Left lung (tissue), 4 donors: ENCODE measurements at regions not wholly inside any gene's neighbourhood (a gene's known extent, or its start where the extent isn't known, plus 50 kb on each side); places are given as distances from the start of the nearest gene placed in this dataset.

Source experiments
- ATAC-seq: fragments of 200-7000 bp; cut with Tn5 transposase; one replicate; pipeline ENCODE4 v1.9.1; 2020; ENCODE audit warnings: moderate library complexity
- DNase-seq, 4 donors: peaks; one replicate each; pipeline ENCODE4 v3.0.0-alpha.2; 2013 to 2020
- H3K27ac ChIP-seq, 2 donors: fragments of 200-600 bp; sonication (generic) in 1 of 2; one replicate each; pipeline versions ENCODE4 v1.5.0 to v1.8.0; 2020 to 2021
- H3K27me3 ChIP-seq, 2 donors: fragments of 200-600 bp; sonication (generic) in 1 of 2; one replicate each; pipeline versions ENCODE4 v1.5.0 to v1.8.0; 2020 to 2021
- H3K36me3 ChIP-seq, 2 donors: fragments of 200-600 bp; sonication (generic) in 1 of 2; one replicate each; pipeline versions ENCODE4 v1.5.0 to v1.8.0; 2020 to 2021
- H3K4me1 ChIP-seq, 2 donors: fragments of 200-600 bp; one replicate each; pipeline ENCODE4 v1.8.0; 2021
- H3K4me3 ChIP-seq, 2 donors: fragments of 200-600 bp; sonication (generic) in 1 of 2; one replicate each; pipeline versions ENCODE4 v1.5.0 to v1.8.0; 2020 to 2021; ENCODE audit warnings: mild to moderate bottlenecking in 1 of 2
- H3K9me3 ChIP-seq, 2 donors: fragments of 200-600 bp; sonication (generic) in 1 of 2; one replicate each; pipeline versions ENCODE4 v1.5.0 to v1.8.0; 2020 to 2021
- CTCF ChIP-seq, 2 donors: fragments of 200-600 bp; sonication (generic) in 1 of 2; IDR thresholded peaks; one replicate each; pipeline versions ENCODE4 v1.5.0 to v1.8.0; 2021; ENCODE audit warnings: antibody characterized with exemption in 2 of 2
- intact Hi-C, 2 donors: fragments of 100-400 bp; cut with DNase I; formaldehyde crosslinking; loops; one replicate each; pipeline versions ENCODE4 v1.11.2 to v1.14.2; 2022
- donor health status: DM: no; HTN: yes; CAD: no.
- donor health status: DM: no; HTN: no; CAD: no.

DNA sequence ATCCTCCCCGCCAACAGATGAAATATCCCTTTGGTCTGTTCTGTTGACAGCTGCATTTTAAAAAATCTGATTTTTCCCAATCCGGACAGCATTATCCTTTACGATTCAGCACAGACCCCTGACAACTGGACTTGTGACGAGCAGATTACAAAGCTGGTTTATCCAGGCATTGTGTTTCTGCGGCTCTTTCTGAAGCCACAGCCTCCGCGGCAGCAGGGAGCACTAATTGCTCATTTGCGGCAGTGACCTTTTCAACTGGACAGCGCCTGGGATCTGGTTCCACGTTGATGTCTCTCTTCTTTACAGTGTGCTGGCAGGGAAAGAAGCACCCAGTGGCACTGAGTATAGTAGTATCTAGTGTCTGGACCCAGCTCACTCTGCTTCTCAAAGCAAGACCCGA, 351.2 kb downstream of the ZNF608 start:
- TF ChIP-seq CTCF (IDR thresholded peaks at IDR 0.05): no peak
- ATAC-seq (no peak), DNase-seq (peak in 1 of 4 donors; percentile 47)
- Histone ChIP-seq H3K4me3 (no peak overlapping the region), H3K27me3 (no peaks in the 10 kb centered on the region), H3K27ac (no peak overlapping the region), H3K36me3 (no peaks in the 10 kb centered on the region), H3K4me1 (peaks cover 0 to 3% of the 10 kb centered on the region in 2 donors), H3K9me3 (peaks cover 0 to 9% of the 10 kb centered on the region in 2 donors)
- intact Hi-C loops: no loop called here

DNA sequence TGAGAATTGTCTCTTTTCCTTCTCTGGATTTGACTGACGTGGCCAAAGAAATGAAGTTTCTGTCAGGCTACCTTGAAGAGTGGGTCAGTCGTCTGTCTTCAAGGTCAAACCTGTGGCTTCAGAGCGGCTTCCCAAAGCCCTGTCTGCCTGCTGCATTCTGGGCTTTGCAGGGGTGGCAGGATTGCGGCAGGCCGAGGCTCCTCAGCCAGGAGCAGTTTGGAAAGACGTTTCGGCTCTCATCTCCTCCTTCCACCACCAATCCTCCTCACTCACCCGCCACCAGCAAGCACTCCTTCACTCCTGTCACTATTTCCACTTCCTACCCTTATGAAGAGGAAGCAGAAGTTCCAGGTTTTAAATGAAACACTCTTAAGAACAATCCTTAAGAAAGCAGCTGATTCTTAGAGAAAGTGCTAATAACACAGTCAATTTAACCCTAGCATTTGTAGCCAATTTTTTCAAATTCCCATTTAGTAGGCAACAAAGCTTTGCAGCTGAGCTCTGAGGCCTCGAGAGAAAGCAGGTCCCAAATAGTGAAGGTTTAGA, 351.7 kb downstream of the ZNF608 start:
- Histone ChIP-seq H3K4me1 (peaks cover 0 to 3% of the 10 kb centered on the region in 2 donors), H3K36me3 (no peaks in the 10 kb centered on the region), H3K9me3 (peaks cover 0 to 14% of the 10 kb centered on the region in 2 donors), H3K27ac (no peak overlapping the region), H3K27me3 (no peaks in the 10 kb centered on the region), H3K4me3 (no peak overlapping the region)
- intact Hi-C loops: no loop called here
- ATAC-seq (no peak), DNase-seq (no peak)
- no peak for TF ChIP-seq CTCF (IDR thresholded peaks at IDR 0.05)

DNA sequence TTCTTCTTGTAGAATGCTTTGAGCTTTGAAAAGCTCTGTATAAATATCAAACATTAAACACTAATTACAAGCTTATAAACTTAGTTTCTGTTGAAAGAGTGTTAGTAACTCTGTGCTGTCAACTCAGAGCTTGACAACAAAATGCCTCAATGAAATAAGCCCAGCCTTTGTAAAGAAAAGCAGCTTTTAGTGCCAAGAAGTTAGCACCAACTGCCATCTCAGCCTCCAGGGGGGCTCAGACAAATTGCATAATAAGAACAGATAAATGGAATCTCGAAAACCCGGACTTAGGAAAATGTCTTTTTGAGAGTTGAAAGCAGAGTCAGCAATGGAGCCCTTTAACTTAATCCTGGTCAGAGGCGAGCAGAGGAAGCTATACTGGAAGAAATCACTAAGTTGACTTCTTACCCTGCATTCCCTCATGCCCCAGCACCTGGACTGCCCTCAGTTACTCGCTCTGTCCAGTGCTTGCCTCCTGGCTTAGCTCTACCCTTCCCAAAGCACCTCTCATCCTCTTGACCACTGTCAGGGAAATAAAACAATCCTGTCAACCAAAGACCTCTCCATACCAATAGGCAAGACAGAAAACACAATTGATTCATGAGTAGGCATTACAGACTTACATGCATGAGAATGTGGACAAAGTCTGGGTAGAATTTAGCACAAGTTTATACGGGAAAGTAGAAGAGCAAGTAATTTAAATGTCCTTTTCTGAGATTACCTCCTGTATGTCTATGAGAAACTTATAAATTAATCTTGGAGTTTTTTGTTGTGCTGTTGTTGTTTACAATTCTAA, 352.7 kb downstream of the ZNF608 start:
- no peak for ATAC-seq
- H3K9me3 ChIP-seq: peaks cover 0 to 24% of the 10 kb centered on the region in 2 donors
- H3K4me3 ChIP-seq: no peak overlapping the region
- no peak overlapping the region for H3K27ac ChIP-seq
- DNase-seq: no peak
- no peak for TF ChIP-seq CTCF (IDR thresholded peaks at IDR 0.05)
- no peaks in the 10 kb centered on the region for H3K36me3 ChIP-seq
- H3K4me1 ChIP-seq: peaks cover 0 to 3% of the 10 kb centered on the region in 2 donors
- intact Hi-C loops: no loop called here
- H3K27me3 ChIP-seq: no peaks in the 10 kb centered on the region

- DNase-seq (no peak), ATAC-seq (no peak)
- Histone ChIP-seq H3K27ac (no peak overlapping the region), H3K36me3 (no peaks in the 10 kb centered on the region), H3K27me3 (no peaks in the 10 kb centered on the region), H3K4me1 (no peaks in the 10 kb centered on the region), H3K9me3 (peaks cover 0 to 42% of the 10 kb centered on the region in 2 donors), H3K4me3 (no peak overlapping the region)
- intact Hi-C loops: no loop called here
- TF ChIP-seq CTCF (IDR thresholded peaks at IDR 0.05): no peak
These were observed 362.7 kb downstream of the ZNF608 start for GRCh38 chr5:124383693-124384092.

- Histone ChIP-seq H3K4me1 (no peaks in the 10 kb centered on the region), H3K4me3 (no peak overlapping the region), H3K36me3 (no peaks in the 10 kb centered on the region), H3K9me3 (peaks cover 0 to 14% of the 10 kb centered on the region in 2 donors), H3K27me3 (no peaks in the 10 kb centered on the region), H3K27ac (no peak overlapping the region)
- DNase-seq (no peak), ATAC-seq (no peak)
- TF ChIP-seq CTCF (IDR thresholded peaks at IDR 0.05): no peak
- intact Hi-C loops: no loop called here
These were observed 369.1 kb downstream of the ZNF608 start for GRCh38 chr5:124377386-124377785.
